HepG2 (cell line): ENCODE measurements at regions not wholly inside any gene's neighbourhood (a gene's known extent, or its start where the extent isn't known, plus 50 kb on each side); places are given as distances from the start of the nearest gene placed in this dataset.

Experiments
- ATAC-seq: fragments of 200-7000 bp; cut with Tn5 transposase; 3 replicates; pipeline ENCODE4 v1.9.1; 2020; ENCODE audit warnings: mild to moderate bottlenecking, moderate library complexity
- BruUV-seq: library from RNA; stranded (reverse); fragments of 400-500 nt; replicated peaks from 2 replicates; lab custom pipeline; 2021; lab: Mats Ljungman, UMichigan
- CTCF ChIA-PET: fragments of 300-600 bp; formaldehyde crosslinking; extraction: SDS; loops from one replicate; lab custom pipeline; 2021; ENCODE audit warnings: low total read pairs, inconsistent platforms, low intra/inter-chr PET ratio; lab: Yijun Ruan, JAX
- POLR2A ChIA-PET: fragments of 350-600 bp; sonication (Branson Sonifier 250); formaldehyde crosslinking; loops from one replicate; lab custom pipeline; 2020; ENCODE audit warnings: antibody characterized with exemption, inconsistent platforms; lab: Yijun Ruan, JAX
- DNase-seq: peaks from one replicate; pipeline ENCODE4 v3.0.0-alpha.2; 2015; ENCODE audit warnings: low spot score
- FAIRE-seq: peaks from 3 replicates; lab custom pipeline; 2011; peaks lifted over from hg19 to GRCh38; lab: Jason Lieb, UNC
- H2AFZ ChIP-seq: one replicate; pipeline ENCODE4 v1.6.1; 2011; ENCODE audit warnings: low read length, inconsistent platforms
- H3K27ac ChIP-seq: fragments of 300-600 bp; 3 replicates; pipeline ENCODE4 v1.8.0; 2011; ENCODE audit warnings: mixed run types, mild to moderate bottlenecking, mixed read lengths, low read length, inconsistent platforms; ENCODE audit not compliant: insufficient read depth; ENCODE audit errors: extremely low read length
- H3K27me3 ChIP-seq, 2 experiments: fragments of 200-600 bp in 1 of 2; 2 replicates in 1 of 2; 3 replicates in 1 of 2; pipeline versions ENCODE4 v1.6.0 to v1.8.0; 2011; ENCODE audit warnings: low read length in 2 of 2, mild to moderate bottlenecking in 2 of 2, moderate library complexity in 2 of 2, inconsistent platforms in 1 of 2; ENCODE audit not compliant: insufficient read depth in 2 of 2, control insufficient read depth in 1 of 2
- H3K36me3 ChIP-seq, 2 experiments: fragments of 200-600 bp in 1 of 2; replicated peaks in 1 of 2; 2 replicates in 1 of 2; 3 replicates in 1 of 2; pipeline versions ENCODE4 v1.5.1 to v1.8.0; 2011; ENCODE audit warnings: low read length in 2 of 2, inconsistent platforms in 1 of 2; ENCODE audit not compliant: insufficient read depth in 2 of 2, control insufficient read depth in 1 of 2
- H3K4me1 ChIP-seq: 2 replicates; pipeline ENCODE4 v1.5.1; 2012; ENCODE audit warnings: low read length, inconsistent platforms; ENCODE audit not compliant: insufficient read depth
- H3K4me2 ChIP-seq: 2 replicates; pipeline ENCODE4 v1.6.0; 2011; ENCODE audit warnings: low read depth, low read length, inconsistent platforms
- H3K4me3 ChIP-seq, 3 experiments: fragments of 200-600 bp in 1 of 3; sonication (generic), shearing (Covaris generic) in 1 of 3; replicated peaks in 1 of 3; 2 replicates each; pipeline ENCODE4 v1.5.1; 2011 to 2016; ENCODE audit warnings: low read length in 3 of 3, inconsistent platforms in 2 of 3, low read depth in 2 of 3, mild to moderate bottlenecking in 2 of 3, control low read depth in 1 of 3, mixed read lengths in 1 of 3; ENCODE audit not compliant: insufficient read depth in 1 of 3
- H3K79me2 ChIP-seq: one replicate; pipeline ENCODE4 v1.6.1; 2011; ENCODE audit warnings: low read length, inconsistent platforms; ENCODE audit not compliant: insufficient read depth
- H3K9ac ChIP-seq: 2 replicates; pipeline ENCODE4 v1.6.0; 2011; ENCODE audit warnings: mild to moderate bottlenecking, low read depth, low read length, inconsistent platforms; ENCODE audit not compliant: insufficient read depth
- H3K9me3 ChIP-seq: 2 replicates; pipeline ENCODE4 v1.5.1; 2012; ENCODE audit warnings: mild to moderate bottlenecking, low read length
- H4K20me1 ChIP-seq: 2 replicates; pipeline ENCODE4 v1.6.0; 2011; ENCODE audit warnings: inconsistent platforms, mild to moderate bottlenecking, low read length, moderate library complexity; ENCODE audit not compliant: insufficient read depth
- FOSL1 ChIP-seq: sonication (generic); formaldehyde crosslinking; IDR thresholded peaks from 2 replicates; pipeline ENCODE4 v1.9.0; 2021; ENCODE audit warnings: missing genetic modification reagents, borderline replicate concordance
- FOXJ3 ChIP-seq: sonication (generic); formaldehyde crosslinking; IDR thresholded peaks from 2 replicates; pipeline ENCODE4 v1.4.0; 2020; ENCODE audit warnings: missing genetic modification reagents, mild to moderate bottlenecking, borderline replicate concordance
- JARID2 ChIP-seq: sonication (generic); formaldehyde crosslinking; IDR thresholded peaks from 2 replicates; pipeline ENCODE4 v1.8.1; 2023; ENCODE audit warnings: missing genetic modification reagents, inconsistent platforms; ENCODE audit not compliant: insufficient replicate concordance
- NR2F2 ChIP-seq: IDR thresholded peaks from 2 replicates; pipeline ENCODE4 v1.6.1; 2012; ENCODE audit warnings: low read depth, inconsistent platforms, borderline replicate concordance
- SMAD3 ChIP-seq: sonication (generic); formaldehyde crosslinking; IDR thresholded peaks from 2 replicates; pipeline ENCODE4 v1.4.0; 2020; ENCODE audit warnings: missing genetic modification reagents
- SRY ChIP-seq: sonication (generic); formaldehyde crosslinking; IDR thresholded peaks from 2 replicates; pipeline ENCODE4 v1.8.0; 2022; ENCODE audit warnings: mild to moderate bottlenecking, missing genetic modification reagents
- ZNF260 ChIP-seq: sonication (generic); formaldehyde crosslinking; IDR thresholded peaks from 2 replicates; pipeline ENCODE4 v1.4.0; 2020; ENCODE audit warnings: missing genetic modification reagents, low read depth, mild to moderate bottlenecking, borderline replicate concordance
- WGBS: methylation state at CpG from one replicate; pipeline ENCODE4 v1.1.6; 2017; ENCODE audit warnings: low lambda C conversion rate; 5-methylcytosine and 5-hydroxymethylcytosine counted together
- in situ Hi-C: cut with HindIII; loops from 2 replicates; pipeline ENCODE4 v1.10.0; 2017; ENCODE audit warnings: low pct_unique_long_range_greater_than_20kb; ENCODE audit not compliant: extremely low pct_ligation_motif_present
- intact Hi-C: fragments of 100-400 bp; cut with micrococcal nuclease; formaldehyde crosslinking; loops from one replicate; pipeline ENCODE4 v1.10.0; 2022; ENCODE audit not compliant: unreplicated experiment
- TF ChIP-seq, protein P1 (sequence below): sonication (generic); formaldehyde crosslinking; IDR thresholded peaks from 2 replicates; pipeline ENCODE4 v1.4.0; 2020; ENCODE audit warnings: mild to moderate bottlenecking, missing genetic modification reagents
- TF ChIP-seq, protein P2 (sequence below): sonication (generic); formaldehyde crosslinking; IDR thresholded peaks from 2 replicates; pipeline ENCODE4 v1.8.1; 2023; ENCODE audit warnings: missing genetic modification reagents, inconsistent platforms, borderline replicate concordance
- TF ChIP-seq, protein P3 (sequence below): sonication (generic); formaldehyde crosslinking; IDR thresholded peaks from 2 replicates; pipeline ENCODE4 v1.4.0; 2020; ENCODE audit warnings: missing genetic modification reagents, borderline replicate concordance
- TF ChIP-seq, protein P4 (sequence below), 2 experiments: fragments of 450-650 bp in 1 of 2; sonication (generic) in 1 of 2; formaldehyde crosslinking; IDR thresholded peaks; 2 replicates each; pipeline versions ENCODE4 v1.5.0 to v1.8.0; 2020 to 2022; ENCODE audit warnings: mild to moderate bottlenecking in 1 of 2, missing genetic modification reagents in 1 of 2
- TF ChIP-seq, protein P5 (sequence below): IDR thresholded peaks from 2 replicates; pipeline ENCODE4 v1.4.0; 2020; ENCODE audit warnings: mild to moderate bottlenecking, missing genetic modification reagents

DNA sequence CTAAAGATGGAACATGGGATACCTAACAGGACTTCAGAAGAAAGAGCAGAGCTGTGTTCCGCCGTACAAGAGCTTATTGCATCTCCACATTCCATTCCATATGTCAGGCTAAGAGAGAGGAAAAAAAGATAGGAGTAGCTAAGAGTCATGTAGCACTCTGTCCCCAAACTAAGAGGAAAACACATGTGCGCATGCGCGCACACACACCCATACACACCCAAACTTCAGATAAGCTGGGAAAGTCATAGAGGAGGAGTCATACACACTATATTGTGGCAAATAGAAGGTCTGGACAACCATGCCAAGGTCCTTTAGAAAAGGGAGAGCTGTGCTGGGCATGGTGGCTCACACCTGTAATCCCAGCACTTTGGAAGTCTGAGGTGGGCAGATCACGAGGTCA lies 132.4 kb downstream of the RAB11FIP2 start:
- 49% methylated on average over 6 of the region's 6 CpGs for WGBS
- H3K36me3 ChIP-seq, result no peaks in the 10 kb centered on the region
- H3K4me2 ChIP-seq, result no peak overlapping the region
- FAIRE-seq (no peak), ATAC-seq (no peak), DNase-seq (no peak)
- no peak overlapping the region for H2AFZ ChIP-seq
- no TSS peak for BruUV-seq
- no peak overlapping the region for H3K4me3 ChIP-seq
- no peaks in the 10 kb centered on the region for H3K79me2 ChIP-seq
- intact Hi-C loops, result no loop called here
- no peaks in the 10 kb centered on the region for H3K4me1 ChIP-seq
- ChIA-PET CTCF (no interaction called here), POLR2A (no interaction called here)
- H3K27ac ChIP-seq, result no peak overlapping the region
- no peaks in the 10 kb centered on the region for H4K20me1 ChIP-seq
- in situ Hi-C loops, result no loop called here
- no peak overlapping the region for H3K9ac ChIP-seq
- H3K9me3 ChIP-seq, result no peaks in the 10 kb centered on the region
- H3K27me3 ChIP-seq, result no peaks in the 10 kb centered on the region
- TF ChIP-seq FOSL1 (CRISPR knock-in tag) (no peak), SMAD3 (no peak), FOXJ3 (CRISPR knock-in tag) (no peak), ZNF260 (CRISPR knock-in tag) (no peak), NR2F2 (no peak), JARID2 (CRISPR knock-in tag) (no peak), SRY (CRISPR knock-in tag) (no peak)
- TF ChIP-seq, protein P1, sequence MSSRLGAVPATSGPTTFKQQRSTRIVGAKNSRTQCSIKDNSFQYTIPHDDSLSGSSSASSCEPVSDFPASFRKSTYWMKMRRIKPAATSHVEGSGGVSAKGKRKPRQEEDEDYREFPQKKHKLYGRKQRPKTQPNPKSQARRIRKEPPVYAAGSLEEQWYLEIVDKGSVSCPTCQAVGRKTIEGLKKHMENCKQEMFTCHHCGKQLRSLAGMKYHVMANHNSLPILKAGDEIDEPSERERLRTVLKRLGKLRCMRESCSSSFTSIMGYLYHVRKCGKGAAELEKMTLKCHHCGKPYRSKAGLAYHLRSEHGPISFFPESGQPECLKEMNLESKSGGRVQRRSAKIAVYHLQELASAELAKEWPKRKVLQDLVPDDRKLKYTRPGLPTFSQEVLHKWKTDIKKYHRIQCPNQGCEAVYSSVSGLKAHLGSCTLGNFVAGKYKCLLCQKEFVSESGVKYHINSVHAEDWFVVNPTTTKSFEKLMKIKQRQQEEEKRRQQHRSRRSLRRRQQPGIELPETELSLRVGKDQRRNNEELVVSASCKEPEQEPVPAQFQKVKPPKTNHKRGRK (CRISPR knock-in tag), result no peak
- TF ChIP-seq, protein P2, sequence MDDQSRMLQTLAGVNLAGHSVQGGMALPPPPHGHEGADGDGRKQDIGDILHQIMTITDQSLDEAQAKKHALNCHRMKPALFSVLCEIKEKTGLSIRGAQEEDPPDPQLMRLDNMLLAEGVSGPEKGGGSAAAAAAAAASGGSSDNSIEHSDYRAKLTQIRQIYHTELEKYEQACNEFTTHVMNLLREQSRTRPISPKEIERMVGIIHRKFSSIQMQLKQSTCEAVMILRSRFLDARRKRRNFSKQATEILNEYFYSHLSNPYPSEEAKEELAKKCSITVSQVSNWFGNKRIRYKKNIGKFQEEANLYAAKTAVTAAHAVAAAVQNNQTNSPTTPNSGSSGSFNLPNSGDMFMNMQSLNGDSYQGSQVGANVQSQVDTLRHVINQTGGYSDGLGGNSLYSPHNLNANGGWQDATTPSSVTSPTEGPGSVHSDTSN (CRISPR knock-in tag), result no peak
- TF ChIP-seq, protein P3, sequence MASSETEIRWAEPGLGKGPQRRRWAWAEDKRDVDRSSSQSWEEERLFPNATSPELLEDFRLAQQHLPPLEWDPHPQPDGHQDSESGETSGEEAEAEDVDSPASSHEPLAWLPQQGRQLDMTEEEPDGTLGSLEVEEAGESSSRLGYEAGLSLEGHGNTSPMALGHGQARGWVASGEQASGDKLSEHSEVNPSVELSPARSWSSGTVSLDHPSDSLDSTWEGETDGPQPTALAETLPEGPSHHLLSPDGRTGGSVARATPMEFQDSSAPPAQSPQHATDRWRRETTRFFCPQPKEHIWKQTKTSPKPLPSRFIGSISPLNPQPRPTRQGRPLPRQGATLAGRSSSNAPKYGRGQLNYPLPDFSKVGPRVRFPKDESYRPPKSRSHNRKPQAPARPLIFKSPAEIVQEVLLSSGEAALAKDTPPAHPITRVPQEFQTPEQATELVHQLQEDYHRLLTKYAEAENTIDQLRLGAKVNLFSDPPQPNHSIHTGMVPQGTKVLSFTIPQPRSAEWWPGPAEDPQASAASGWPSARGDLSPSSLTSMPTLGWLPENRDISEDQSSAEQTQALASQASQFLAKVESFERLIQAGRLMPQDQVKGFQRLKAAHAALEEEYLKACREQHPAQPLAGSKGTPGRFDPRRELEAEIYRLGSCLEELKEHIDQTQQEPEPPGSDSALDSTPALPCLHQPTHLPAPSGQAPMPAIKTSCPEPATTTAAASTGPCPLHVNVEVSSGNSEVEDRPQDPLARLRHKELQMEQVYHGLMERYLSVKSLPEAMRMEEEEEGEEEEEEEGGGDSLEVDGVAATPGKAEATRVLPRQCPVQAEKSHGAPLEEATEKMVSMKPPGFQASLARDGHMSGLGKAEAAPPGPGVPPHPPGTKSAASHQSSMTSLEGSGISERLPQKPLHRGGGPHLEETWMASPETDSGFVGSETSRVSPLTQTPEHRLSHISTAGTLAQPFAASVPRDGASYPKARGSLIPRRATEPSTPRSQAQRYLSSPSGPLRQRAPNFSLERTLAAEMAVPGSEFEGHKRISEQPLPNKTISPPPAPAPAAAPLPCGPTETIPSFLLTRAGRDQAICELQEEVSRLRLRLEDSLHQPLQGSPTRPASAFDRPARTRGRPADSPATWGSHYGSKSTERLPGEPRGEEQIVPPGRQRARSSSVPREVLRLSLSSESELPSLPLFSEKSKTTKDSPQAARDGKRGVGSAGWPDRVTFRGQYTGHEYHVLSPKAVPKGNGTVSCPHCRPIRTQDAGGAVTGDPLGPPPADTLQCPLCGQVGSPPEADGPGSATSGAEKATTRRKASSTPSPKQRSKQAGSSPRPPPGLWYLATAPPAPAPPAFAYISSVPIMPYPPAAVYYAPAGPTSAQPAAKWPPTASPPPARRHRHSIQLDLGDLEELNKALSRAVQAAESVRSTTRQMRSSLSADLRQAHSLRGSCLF (CRISPR knock-in tag), result no peak
- TF ChIP-seq, protein P4, sequence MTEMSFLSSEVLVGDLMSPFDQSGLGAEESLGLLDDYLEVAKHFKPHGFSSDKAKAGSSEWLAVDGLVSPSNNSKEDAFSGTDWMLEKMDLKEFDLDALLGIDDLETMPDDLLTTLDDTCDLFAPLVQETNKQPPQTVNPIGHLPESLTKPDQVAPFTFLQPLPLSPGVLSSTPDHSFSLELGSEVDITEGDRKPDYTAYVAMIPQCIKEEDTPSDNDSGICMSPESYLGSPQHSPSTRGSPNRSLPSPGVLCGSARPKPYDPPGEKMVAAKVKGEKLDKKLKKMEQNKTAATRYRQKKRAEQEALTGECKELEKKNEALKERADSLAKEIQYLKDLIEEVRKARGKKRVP (CRISPR knock-in tag; IDR thresholded peaks at IDR 0.05), result no peak
- TF ChIP-seq, protein P5, sequence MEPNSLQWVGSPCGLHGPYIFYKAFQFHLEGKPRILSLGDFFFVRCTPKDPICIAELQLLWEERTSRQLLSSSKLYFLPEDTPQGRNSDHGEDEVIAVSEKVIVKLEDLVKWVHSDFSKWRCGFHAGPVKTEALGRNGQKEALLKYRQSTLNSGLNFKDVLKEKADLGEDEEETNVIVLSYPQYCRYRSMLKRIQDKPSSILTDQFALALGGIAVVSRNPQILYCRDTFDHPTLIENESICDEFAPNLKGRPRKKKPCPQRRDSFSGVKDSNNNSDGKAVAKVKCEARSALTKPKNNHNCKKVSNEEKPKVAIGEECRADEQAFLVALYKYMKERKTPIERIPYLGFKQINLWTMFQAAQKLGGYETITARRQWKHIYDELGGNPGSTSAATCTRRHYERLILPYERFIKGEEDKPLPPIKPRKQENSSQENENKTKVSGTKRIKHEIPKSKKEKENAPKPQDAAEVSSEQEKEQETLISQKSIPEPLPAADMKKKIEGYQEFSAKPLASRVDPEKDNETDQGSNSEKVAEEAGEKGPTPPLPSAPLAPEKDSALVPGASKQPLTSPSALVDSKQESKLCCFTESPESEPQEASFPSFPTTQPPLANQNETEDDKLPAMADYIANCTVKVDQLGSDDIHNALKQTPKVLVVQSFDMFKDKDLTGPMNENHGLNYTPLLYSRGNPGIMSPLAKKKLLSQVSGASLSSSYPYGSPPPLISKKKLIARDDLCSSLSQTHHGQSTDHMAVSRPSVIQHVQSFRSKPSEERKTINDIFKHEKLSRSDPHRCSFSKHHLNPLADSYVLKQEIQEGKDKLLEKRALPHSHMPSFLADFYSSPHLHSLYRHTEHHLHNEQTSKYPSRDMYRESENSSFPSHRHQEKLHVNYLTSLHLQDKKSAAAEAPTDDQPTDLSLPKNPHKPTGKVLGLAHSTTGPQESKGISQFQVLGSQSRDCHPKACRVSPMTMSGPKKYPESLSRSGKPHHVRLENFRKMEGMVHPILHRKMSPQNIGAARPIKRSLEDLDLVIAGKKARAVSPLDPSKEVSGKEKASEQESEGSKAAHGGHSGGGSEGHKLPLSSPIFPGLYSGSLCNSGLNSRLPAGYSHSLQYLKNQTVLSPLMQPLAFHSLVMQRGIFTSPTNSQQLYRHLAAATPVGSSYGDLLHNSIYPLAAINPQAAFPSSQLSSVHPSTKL (CRISPR knock-in tag), result no peak
